GM21529 (cell line): ENCODE measurements at regions not wholly inside any gene's neighbourhood (a gene's known extent, or its start where the extent isn't known, plus 50 kb on each side); places are given as distances from the start of the nearest gene placed in this dataset.

ENCODE experiments used
- ATAC-seq: cut with Tn5 transposase; IDR thresholded peaks from one replicate; pipeline ENCODE4 v1.9.1; 2021; ENCODE audit not compliant: unreplicated experiment

DNA sequence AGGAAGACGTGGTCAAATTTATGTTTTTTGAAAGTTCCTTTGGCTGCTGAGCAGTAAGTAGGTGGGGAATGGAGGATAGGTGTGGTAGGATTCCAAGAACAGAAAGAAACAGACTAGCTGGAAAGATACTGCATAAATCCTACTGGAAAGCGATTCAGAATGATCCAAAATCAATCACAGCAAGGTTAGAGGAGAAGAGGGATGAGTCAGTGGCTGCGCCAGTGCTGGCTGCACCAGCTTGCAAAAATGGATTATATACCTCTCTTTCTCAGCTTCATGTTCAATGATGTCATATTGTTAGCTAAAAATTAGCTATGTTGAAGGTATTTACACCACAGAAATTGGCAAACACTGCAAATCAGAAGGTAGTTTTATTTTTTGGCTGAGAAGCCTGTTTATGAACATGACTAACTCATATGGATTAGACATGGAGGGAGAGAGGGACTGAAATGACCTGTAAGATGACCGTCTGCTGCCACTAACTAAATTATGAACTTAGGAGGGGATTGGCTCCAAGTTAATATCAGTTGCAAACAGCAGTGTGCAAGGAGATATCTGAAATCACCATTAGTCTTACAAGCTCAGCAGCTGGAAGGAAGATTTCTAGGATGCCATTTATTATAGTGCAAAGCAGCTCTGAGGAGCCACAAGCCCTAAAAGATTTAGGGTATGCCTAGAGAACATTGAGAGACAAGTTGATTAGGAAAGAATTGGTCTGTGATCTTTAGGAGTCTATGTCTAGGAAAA lies 405.3 kb downstream of the MID1IP1 start:
- no peak for ATAC-seq

DNA sequence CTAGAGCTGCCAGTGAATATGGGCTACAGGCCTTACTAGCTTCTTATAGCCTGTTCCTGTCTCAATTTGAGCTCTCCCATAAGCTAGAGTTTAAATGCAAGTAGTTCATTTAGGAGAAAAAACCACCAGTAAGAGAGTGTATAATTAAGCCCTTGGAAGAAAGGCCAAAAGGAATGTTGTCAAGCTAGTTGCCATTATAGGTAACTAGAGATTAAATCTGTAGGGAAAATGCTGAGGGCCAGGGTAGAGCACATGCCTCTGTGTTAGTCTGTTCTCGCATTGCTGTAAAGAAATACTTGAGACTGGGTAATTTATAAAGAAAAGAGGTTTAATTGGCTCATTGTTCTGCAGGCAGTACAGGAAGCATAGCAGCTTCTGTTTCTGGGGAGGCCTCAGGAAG lies 410.2 kb downstream of the MID1IP1 start:
- no peak for ATAC-seq

DNA sequence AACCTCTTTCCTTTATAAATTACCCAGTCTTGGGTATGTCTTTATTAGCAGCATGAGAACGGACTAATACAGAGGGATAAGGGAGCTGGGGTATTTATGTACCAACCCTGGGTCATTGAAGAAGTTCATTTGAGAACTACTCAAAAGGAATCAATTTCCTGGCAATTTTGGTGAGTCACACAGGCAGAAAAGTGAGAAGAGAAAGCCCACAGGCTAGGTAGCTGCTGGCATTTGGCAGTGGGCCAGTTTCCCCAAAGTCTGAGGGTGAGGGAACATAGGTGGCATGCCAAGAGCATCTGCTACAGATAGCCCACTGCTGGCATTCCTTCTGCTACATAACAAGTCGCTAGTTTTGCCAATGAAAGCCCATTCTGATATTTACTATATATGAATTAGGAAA lies 411.2 kb downstream of the MID1IP1 start:
- no peak for ATAC-seq

DNA sequence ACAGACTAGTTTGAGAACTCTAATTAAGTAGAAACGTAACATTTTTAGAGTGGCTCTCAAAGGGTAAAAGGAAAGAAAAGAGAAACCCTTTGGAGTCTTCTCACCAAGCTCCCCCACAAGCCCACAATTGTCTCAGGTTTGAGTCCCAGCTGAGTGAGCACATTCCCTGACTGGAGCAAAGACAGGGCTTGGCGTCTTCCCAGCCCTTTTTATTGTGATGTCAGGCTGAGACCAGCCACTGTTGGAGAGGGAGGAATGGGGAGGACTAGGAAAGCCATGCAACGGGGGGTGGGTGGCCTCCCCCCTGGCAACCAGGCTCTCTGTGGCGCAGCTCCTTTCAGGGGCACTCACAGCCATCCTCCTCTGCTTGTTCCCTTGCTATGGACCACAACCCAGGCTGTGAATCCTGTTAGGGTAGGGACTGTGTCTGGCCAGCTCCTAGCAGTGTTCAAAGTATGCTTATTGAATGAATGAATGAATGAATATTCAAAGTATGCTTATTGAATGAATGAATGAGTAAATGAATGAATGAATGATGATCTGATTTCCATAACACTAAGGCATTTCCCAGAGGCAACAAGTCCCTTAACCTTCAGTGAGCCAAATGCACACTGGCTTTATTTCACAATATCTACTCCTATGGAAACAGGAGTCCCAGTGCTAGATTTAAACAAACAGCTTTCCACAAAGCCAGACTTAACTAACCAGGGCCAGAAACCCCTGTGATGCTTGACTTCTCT lies 413.3 kb downstream of the MID1IP1 start:
- ATAC-seq: no peak

DNA sequence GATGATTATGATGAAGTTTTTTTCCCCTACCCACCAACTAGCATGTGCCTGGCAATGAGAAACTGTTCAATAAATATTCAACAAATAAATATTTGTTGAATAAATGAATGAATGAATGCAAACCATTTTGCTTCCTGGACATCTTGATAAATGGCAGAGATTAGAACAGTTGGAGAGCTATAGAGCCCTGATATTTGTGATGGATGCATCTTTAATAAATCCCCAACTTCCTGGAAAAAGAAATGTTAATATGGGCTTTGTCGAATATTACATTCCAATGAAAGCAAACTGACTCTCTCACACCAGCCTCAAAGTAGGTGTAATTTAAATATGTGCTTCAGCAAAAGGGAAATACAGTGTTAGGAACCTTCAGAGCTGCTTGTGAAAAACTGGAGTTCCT lies 419.7 kb downstream of the MID1IP1 start:
- ATAC-seq: no peak

GRCh38 chrX:39222346-39223113 lies 421.3 kb downstream of the MID1IP1 start:
- ATAC-seq: no peak

DNA sequence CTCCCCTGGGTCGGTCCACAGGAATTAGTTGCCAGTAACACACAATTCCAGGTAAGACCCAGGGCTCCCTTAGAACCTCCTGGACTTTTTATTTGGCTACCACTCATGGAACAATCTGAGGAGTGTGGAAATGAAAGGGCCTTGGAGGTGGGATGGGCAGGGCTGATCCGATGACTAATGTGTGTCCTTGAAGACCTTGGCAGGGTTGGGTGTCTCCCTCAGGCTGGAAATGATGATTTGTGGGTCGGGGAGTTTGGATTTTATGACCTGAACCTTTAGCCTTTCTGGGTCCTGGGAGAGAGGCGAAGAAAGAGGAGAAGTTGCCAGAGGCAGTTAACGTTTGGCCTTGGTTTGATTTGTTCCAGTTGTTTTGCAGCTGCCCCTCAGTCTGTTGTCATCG lies 425.0 kb downstream of the MID1IP1 start:
- ATAC-seq: no peak

GRCh38 chrX:39227371-39227770 lies 426.1 kb downstream of the MID1IP1 start:
- no peak for ATAC-seq

DNA sequence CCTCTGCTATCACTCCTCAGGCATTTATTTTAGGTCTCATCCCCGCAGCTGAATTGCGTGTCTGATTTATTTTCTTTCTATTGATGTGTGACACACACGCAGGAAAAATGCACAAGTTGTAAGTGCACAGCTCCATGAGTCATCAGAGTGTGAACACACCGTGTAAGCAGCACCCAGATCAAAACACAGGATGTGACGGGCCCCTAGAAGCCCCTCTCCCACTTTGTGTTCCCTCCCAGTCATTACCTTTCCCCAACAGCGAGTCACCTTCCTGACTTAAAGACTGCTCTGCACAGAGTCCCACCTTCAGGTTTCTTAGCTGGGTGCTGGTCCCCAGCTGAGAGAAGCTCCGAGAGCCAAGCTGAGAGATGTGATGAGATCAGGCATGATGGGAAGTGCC lies 436.7 kb downstream of the MID1IP1 start:
- ATAC-seq: no peak

- ATAC-seq: no peak
Observed at GRCh38 chrX:39242187-39242586, 440.9 kb downstream of the MID1IP1 start.

DNA sequence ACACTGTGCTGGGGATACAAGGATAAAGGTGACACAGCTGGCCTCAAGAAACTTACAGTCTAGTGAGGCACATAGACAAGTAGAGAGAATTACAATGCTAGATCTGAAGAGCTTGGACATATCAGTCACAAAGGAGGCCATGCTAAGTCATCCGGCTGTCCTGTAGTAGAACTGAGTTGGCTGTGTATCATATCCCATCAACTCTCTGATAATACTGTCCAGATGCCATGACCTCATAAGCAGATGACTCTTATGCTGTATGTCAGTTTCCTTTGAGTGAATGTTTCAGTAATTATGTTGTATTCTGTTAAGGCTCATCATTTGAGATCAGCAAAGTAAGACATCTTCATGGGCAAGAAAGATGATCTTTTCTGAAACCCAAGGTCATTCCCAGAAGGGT lies 442.9 kb downstream of the MID1IP1 start:
- ATAC-seq: no peak

DNA sequence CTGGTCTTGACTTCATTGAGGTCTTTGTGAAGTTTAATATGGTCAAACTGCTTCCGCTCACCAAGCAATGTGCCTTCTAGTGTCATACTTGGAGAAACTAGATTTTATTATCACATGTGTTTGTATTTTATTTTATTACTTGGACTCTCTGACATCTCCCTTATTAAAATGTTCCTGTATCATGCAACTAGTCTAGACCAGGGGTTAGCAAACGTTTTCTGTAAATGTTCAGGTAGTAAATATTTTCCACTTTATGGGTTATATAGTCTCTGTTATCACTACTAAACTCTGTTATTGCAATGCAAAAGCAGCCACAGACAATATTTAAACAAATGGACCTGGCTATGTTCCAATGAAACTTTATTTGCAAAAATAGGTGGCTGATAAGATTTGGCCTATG lies 443.8 kb downstream of the MID1IP1 start:
- ATAC-seq: no peak

- no peak for ATAC-seq
Observed at GRCh38 chrX:39247536-39247935, 446.3 kb downstream of the MID1IP1 start.

GRCh38 chrX:39248330-39248729 lies 447.1 kb downstream of the MID1IP1 start:
- ATAC-seq: no peak

DNA sequence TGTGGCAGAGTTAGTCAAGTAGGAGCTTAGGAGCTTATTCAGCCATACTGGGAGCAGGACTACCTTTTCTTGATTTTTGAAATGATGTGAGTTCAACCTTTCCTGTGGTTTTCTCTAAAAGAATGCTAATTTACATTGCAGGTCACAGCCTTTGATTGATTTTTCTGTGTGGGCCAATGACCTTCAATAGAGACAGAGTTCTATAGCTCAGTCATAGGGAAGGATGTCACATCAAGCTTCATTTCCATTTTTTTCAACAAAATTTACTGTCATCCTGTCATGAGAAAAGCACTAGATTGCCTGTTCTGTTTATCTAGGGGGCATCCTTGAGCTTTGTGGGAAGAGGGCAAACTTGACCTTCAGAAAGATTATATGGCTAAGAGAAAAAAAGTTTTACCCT lies 448.7 kb downstream of the MID1IP1 start:
- no peak for ATAC-seq

DNA sequence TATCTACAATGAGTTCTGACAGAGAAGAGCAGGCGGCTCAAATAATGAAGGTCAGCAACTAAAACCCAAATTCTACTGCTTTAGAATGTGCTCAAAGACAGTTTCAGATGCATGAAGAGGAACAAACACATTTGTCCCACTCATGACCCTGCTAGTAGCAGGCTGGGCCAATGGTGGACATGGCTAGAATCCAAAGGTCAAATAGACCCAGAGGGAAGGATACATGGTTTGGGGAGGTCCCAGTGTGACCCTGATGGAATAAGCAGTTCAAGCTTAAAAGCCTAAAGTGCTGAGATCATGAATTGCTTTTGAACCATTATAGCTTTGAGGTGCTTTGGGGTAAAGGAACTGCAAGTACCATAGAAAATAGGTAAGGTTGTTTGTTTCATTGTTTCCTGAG lies 450.7 kb downstream of the MID1IP1 start:
- no peak for ATAC-seq

GRCh38 chrX:39253551-39253950 lies 452.3 kb downstream of the MID1IP1 start:
- no peak for ATAC-seq

DNA sequence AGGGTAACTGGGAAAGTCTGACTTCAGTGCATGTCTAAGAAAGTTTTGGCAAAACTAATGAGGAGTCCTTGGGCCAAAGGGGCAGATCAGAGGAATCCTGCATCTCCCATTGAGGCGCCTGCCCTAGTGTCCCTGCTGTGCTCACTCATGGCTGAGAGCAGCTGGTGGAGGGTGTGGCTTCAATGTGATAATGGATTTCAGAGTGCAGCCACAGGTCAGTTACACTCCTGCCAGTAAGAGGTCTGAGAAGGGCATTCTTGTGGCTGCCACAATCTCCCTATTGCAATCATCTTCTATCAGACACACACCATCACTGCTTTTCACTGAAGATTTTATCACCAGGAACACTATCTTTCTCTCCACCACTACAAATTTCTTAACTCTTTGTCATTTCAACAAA lies 457.1 kb downstream of the MID1IP1 start:
- no peak for ATAC-seq

GRCh38 chrX:39260965-39261364 lies 459.7 kb downstream of the MID1IP1 start:
- no peak for ATAC-seq

GRCh38 chrX:39261446-39262147 lies 460.3 kb downstream of the MID1IP1 start:
- ATAC-seq: no peak

GRCh38 chrX:39262641-39263040 lies 461.4 kb downstream of the MID1IP1 start:
- ATAC-seq: no peak
